HepG2 (cell line): ENCODE measurements at regions not wholly inside any gene's neighbourhood (a gene's known extent, or its start where the extent isn't known, plus 50 kb on each side); places are given as distances from the start of the nearest gene placed in this dataset.

Source experiments
- ATAC-seq: fragments of 200-7000 bp; cut with Tn5 transposase; 3 replicates; pipeline ENCODE4 v1.9.1; 2020; ENCODE audit warnings: mild to moderate bottlenecking, moderate library complexity
- BruUV-seq: library from RNA; stranded (reverse); fragments of 400-500 nt; replicated peaks from 2 replicates; lab custom pipeline; 2021; lab: Mats Ljungman, UMichigan
- CTCF ChIA-PET: fragments of 300-600 bp; formaldehyde crosslinking; extraction: SDS; loops from one replicate; lab custom pipeline; 2021; ENCODE audit warnings: low total read pairs, inconsistent platforms, low intra/inter-chr PET ratio; lab: Yijun Ruan, JAX
- POLR2A ChIA-PET: fragments of 350-600 bp; sonication (Branson Sonifier 250); formaldehyde crosslinking; loops from one replicate; lab custom pipeline; 2020; ENCODE audit warnings: antibody characterized with exemption, inconsistent platforms; lab: Yijun Ruan, JAX
- DNase-seq: peaks from one replicate; pipeline ENCODE4 v3.0.0-alpha.2; 2015; ENCODE audit warnings: low spot score
- FAIRE-seq: peaks from 3 replicates; lab custom pipeline; 2011; peaks lifted over from hg19 to GRCh38; lab: Jason Lieb, UNC
- H2AFZ ChIP-seq: one replicate; pipeline ENCODE4 v1.6.1; 2011; ENCODE audit warnings: low read length, inconsistent platforms
- H3K27ac ChIP-seq: fragments of 300-600 bp; 3 replicates; pipeline ENCODE4 v1.8.0; 2011; ENCODE audit warnings: mixed run types, mild to moderate bottlenecking, mixed read lengths, low read length, inconsistent platforms; ENCODE audit not compliant: insufficient read depth; ENCODE audit errors: extremely low read length
- H3K27me3 ChIP-seq, 2 experiments: fragments of 200-600 bp in 1 of 2; 2 replicates in 1 of 2; 3 replicates in 1 of 2; pipeline versions ENCODE4 v1.6.0 to v1.8.0; 2011; ENCODE audit warnings: low read length in 2 of 2, mild to moderate bottlenecking in 2 of 2, moderate library complexity in 2 of 2, inconsistent platforms in 1 of 2; ENCODE audit not compliant: insufficient read depth in 2 of 2, control insufficient read depth in 1 of 2
- H3K36me3 ChIP-seq, 2 experiments: fragments of 200-600 bp in 1 of 2; replicated peaks in 1 of 2; 2 replicates in 1 of 2; 3 replicates in 1 of 2; pipeline versions ENCODE4 v1.5.1 to v1.8.0; 2011; ENCODE audit warnings: low read length in 2 of 2, inconsistent platforms in 1 of 2; ENCODE audit not compliant: insufficient read depth in 2 of 2, control insufficient read depth in 1 of 2
- H3K4me1 ChIP-seq: 2 replicates; pipeline ENCODE4 v1.5.1; 2012; ENCODE audit warnings: low read length, inconsistent platforms; ENCODE audit not compliant: insufficient read depth
- H3K4me2 ChIP-seq: 2 replicates; pipeline ENCODE4 v1.6.0; 2011; ENCODE audit warnings: low read depth, low read length, inconsistent platforms
- H3K4me3 ChIP-seq, 3 experiments: fragments of 200-600 bp in 1 of 3; sonication (generic), shearing (Covaris generic) in 1 of 3; replicated peaks in 1 of 3; 2 replicates each; pipeline ENCODE4 v1.5.1; 2011 to 2016; ENCODE audit warnings: low read length in 3 of 3, inconsistent platforms in 2 of 3, low read depth in 2 of 3, mild to moderate bottlenecking in 2 of 3, control low read depth in 1 of 3, mixed read lengths in 1 of 3; ENCODE audit not compliant: insufficient read depth in 1 of 3
- H3K79me2 ChIP-seq: one replicate; pipeline ENCODE4 v1.6.1; 2011; ENCODE audit warnings: low read length, inconsistent platforms; ENCODE audit not compliant: insufficient read depth
- H3K9ac ChIP-seq: 2 replicates; pipeline ENCODE4 v1.6.0; 2011; ENCODE audit warnings: mild to moderate bottlenecking, low read depth, low read length, inconsistent platforms; ENCODE audit not compliant: insufficient read depth
- H3K9me3 ChIP-seq: 2 replicates; pipeline ENCODE4 v1.5.1; 2012; ENCODE audit warnings: mild to moderate bottlenecking, low read length
- H4K20me1 ChIP-seq: 2 replicates; pipeline ENCODE4 v1.6.0; 2011; ENCODE audit warnings: inconsistent platforms, mild to moderate bottlenecking, low read length, moderate library complexity; ENCODE audit not compliant: insufficient read depth
- AGO2 ChIP-seq: fragments of 200-400 bp; formaldehyde crosslinking; optimal IDR thresholded peaks from 2 replicates; pipeline ENCODE3; 2017; ENCODE audit warnings: mild to moderate bottlenecking, low read depth, low read length, moderate library complexity
- HCFC1 ChIP-seq: fragments of 150-350 bp; IDR thresholded peaks from 2 replicates; pipeline ENCODE4 v1.6.1; 2014; ENCODE audit warnings: low read depth, low read length
- IKZF4 ChIP-seq: sonication (generic); formaldehyde crosslinking; IDR thresholded peaks from 2 replicates; pipeline ENCODE4 v1.5.1; 2020; ENCODE audit warnings: borderline replicate concordance, mild to moderate bottlenecking, low read depth, missing genetic modification reagents; ENCODE audit errors: not compliant biosample characterization
- NKX3-1 ChIP-seq: sonication (generic); formaldehyde crosslinking; IDR thresholded peaks from 2 replicates; pipeline ENCODE4 v1.5.0; 2020; ENCODE audit warnings: missing genetic modification reagents
- PTBP1 ChIP-seq: fragments of 200-400 bp; formaldehyde crosslinking; IDR thresholded peaks from 2 replicates; pipeline ENCODE4 v1.6.1; 2018; ENCODE audit warnings: low read length, low read depth; ENCODE audit not compliant: poor library complexity, severe bottlenecking
- ZMAT3 ChIP-seq: sonication (generic); formaldehyde crosslinking; conservative IDR thresholded peaks from 2 replicates; pipeline ENCODE4 v1.7.0; 2021; ENCODE audit warnings: missing genetic modification reagents
- ZMYM4 ChIP-seq: sonication (generic); formaldehyde crosslinking; IDR thresholded peaks from 2 replicates; pipeline ENCODE4 v1.8.1; 2023; ENCODE audit warnings: mild to moderate bottlenecking, missing genetic modification reagents
- ZNF253 ChIP-seq: sonication (generic); formaldehyde crosslinking; IDR thresholded peaks from 2 replicates; pipeline ENCODE4 v1.8.0; 2022; ENCODE audit warnings: mild to moderate bottlenecking, missing genetic modification reagents, borderline replicate concordance
- ZNF557 ChIP-seq: sonication (generic); formaldehyde crosslinking; IDR thresholded peaks from 2 replicates; pipeline ENCODE4 v1.4.0; 2020; ENCODE audit warnings: missing genetic modification reagents
- ZNF891 ChIP-seq: sonication (generic); formaldehyde crosslinking; IDR thresholded peaks from 2 replicates; pipeline ENCODE4 v1.5.0; 2020; ENCODE audit warnings: mild to moderate bottlenecking, missing genetic modification reagents
- ZSCAN9 ChIP-seq: IDR thresholded peaks from 2 replicates; pipeline ENCODE4 v1.6.1; 2016; ENCODE audit warnings: borderline replicate concordance
- WGBS: methylation state at CpG from one replicate; pipeline ENCODE4 v1.1.6; 2017; ENCODE audit warnings: low lambda C conversion rate; 5-methylcytosine and 5-hydroxymethylcytosine counted together
- in situ Hi-C: cut with HindIII; loops from 2 replicates; pipeline ENCODE4 v1.10.0; 2017; ENCODE audit warnings: low pct_unique_long_range_greater_than_20kb; ENCODE audit not compliant: extremely low pct_ligation_motif_present
- intact Hi-C: fragments of 100-400 bp; cut with micrococcal nuclease; formaldehyde crosslinking; loops from one replicate; pipeline ENCODE4 v1.10.0; 2022; ENCODE audit not compliant: unreplicated experiment
- TF ChIP-seq, protein P1 (sequence below): sonication (generic); formaldehyde crosslinking; IDR thresholded peaks from 2 replicates; pipeline ENCODE4 v1.4.0; 2020; ENCODE audit warnings: missing genetic modification reagents

DNA sequence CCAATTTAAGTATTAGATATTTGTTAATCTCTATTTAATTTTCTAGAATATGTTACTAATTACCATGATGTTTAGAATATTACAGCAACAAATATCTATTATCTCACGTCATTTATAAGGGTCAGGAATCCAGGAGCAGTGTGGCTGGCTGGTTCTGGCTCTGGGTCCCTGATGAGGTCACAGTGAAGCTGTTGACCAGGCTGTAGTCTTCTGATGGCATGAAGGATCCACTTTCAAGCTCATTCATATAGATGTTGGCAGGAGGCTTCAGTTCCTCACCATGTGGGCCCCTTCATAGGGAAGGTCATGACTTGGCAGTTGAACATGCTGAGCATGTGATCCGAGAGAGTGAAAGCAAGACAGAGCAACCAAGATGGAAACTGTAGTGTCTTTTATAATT is 375.6 kb downstream of the ATP23 start:
- H3K9me3 ChIP-seq, result no peaks in the 10 kb centered on the region
- H2AFZ ChIP-seq, result no peak overlapping the region
- H3K4me3 ChIP-seq, result no peak overlapping the region
- TF ChIP-seq ZMAT3 (CRISPR knock-in tag) (no peak), HCFC1 (no peak), ZSCAN9 (no peak), IKZF4 (CRISPR knock-in tag) (no peak), ZNF253 (CRISPR knock-in tag) (no peak)
- TF ChIP-seq, protein P1, sequence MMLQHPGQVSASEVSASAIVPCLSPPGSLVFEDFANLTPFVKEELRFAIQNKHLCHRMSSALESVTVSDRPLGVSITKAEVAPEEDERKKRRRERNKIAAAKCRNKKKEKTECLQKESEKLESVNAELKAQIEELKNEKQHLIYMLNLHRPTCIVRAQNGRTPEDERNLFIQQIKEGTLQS (CRISPR knock-in tag), result no peak
- H3K27me3 ChIP-seq, result no peaks in the 10 kb centered on the region
- no peak overlapping the region for H3K9ac ChIP-seq
- intact Hi-C loops (no loop called here), in situ Hi-C loops (no loop called here)
- DNase-seq (no peak), ATAC-seq (no peak), FAIRE-seq (no peak)
- no peak overlapping the region for H3K27ac ChIP-seq
- H3K79me2 ChIP-seq, result no peaks in the 10 kb centered on the region
- H3K36me3 ChIP-seq, result no peaks in the 10 kb centered on the region
- H3K4me1 ChIP-seq, result no peaks in the 10 kb centered on the region
- CTCF ChIA-PET, result no interaction called here
- POLR2A ChIA-PET, result no interaction called here
- WGBS, result 2% methylated on average over 2 of the region's 2 CpGs
- no peaks in the 10 kb centered on the region for H4K20me1 ChIP-seq
- BruUV-seq, result no TSS peak
- no peak overlapping the region for H3K4me2 ChIP-seq

DNA sequence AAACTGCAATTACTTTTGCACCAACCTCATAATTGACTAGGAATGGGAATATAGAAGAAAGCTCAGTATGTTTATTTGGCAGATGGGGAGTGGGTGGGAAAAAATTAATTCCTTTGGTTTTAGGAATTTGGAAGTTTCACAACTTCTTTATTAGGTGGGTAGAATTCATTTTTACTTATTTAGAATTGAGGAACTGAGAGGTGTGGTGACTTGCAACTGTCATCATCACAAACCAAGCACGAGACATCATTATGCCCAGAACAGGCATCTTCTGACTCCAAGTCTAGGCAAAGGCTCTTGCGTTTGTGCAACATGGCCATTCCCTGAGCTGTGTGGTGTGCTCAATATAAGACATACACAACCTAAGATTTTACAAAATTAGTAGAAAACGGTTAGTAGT is 380.0 kb downstream of the ATP23 start:
- no peaks in the 10 kb centered on the region for H4K20me1 ChIP-seq
- ATAC-seq (no peak), FAIRE-seq (no peak), DNase-seq (no peak)
- no peaks in the 10 kb centered on the region for H3K36me3 ChIP-seq
- intact Hi-C loops (no loop called here), in situ Hi-C loops (no loop called here)
- no peak overlapping the region for H2AFZ ChIP-seq
- H3K4me3 ChIP-seq, result no peak overlapping the region
- no peaks in the 10 kb centered on the region for H3K4me1 ChIP-seq
- no peaks in the 10 kb centered on the region for H3K9me3 ChIP-seq
- no peak for TF ChIP-seq AGO2
- TF ChIP-seq ZNF557 (CRISPR knock-in tag), result no peak
- TF ChIP-seq NKX3-1 (CRISPR knock-in tag), result no peak
- TF ChIP-seq PTBP1, result no peak
- TF ChIP-seq ZNF891 (CRISPR knock-in tag), result no peak
- no peak for TF ChIP-seq ZMYM4 (CRISPR knock-in tag)
- POLR2A ChIA-PET, result no interaction called here
- CTCF ChIA-PET, result no interaction called here
- no TSS peak for BruUV-seq
- WGBS, result 15% methylated on average over 3 of the region's 3 CpGs
- no peak overlapping the region for H3K27ac ChIP-seq
- H3K27me3 ChIP-seq, result no peaks in the 10 kb centered on the region
- H3K9ac ChIP-seq, result no peak overlapping the region
- H3K4me2 ChIP-seq, result no peak overlapping the region
- no peaks in the 10 kb centered on the region for H3K79me2 ChIP-seq
